ENCODE measurements at regions not wholly inside any gene's neighbourhood (a gene's known extent, or its start where the extent isn't known, plus 50 kb on each side); places are given as distances from the start of the nearest gene placed in this dataset.

- 84% methylated on average over 1 of the region's 1 CpG for WGBS
- H3K4me1 ChIP-seq = no peaks in the 10 kb centered on the region
- no peaks in the 10 kb centered on the region for H3K36me3 ChIP-seq
- no peak for TF ChIP-seq POLR2AphosphoS5 (IDR thresholded peaks at IDR 0.05)
- no peak for TF ChIP-seq POLR2A (IDR thresholded peaks at IDR 0.05)
- TF ChIP-seq, protein P1, sequence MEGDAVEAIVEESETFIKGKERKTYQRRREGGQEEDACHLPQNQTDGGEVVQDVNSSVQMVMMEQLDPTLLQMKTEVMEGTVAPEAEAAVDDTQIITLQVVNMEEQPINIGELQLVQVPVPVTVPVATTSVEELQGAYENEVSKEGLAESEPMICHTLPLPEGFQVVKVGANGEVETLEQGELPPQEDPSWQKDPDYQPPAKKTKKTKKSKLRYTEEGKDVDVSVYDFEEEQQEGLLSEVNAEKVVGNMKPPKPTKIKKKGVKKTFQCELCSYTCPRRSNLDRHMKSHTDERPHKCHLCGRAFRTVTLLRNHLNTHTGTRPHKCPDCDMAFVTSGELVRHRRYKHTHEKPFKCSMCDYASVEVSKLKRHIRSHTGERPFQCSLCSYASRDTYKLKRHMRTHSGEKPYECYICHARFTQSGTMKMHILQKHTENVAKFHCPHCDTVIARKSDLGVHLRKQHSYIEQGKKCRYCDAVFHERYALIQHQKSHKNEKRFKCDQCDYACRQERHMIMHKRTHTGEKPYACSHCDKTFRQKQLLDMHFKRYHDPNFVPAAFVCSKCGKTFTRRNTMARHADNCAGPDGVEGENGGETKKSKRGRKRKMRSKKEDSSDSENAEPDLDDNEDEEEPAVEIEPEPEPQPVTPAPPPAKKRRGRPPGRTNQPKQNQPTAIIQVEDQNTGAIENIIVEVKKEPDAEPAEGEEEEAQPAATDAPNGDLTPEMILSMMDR (IDR thresholded peaks at IDR 0.05) = no peak
- no peak for TF ChIP-seq EP300 (IDR thresholded peaks at IDR 0.05)
- DNase-seq (ENCODE audit: low spot score in 2 of 2) = no peak
- no peaks in the 10 kb centered on the region for H3K27me3 ChIP-seq
- H3K27ac ChIP-seq = no peak overlapping the region
- H3K4me3 ChIP-seq = no peak overlapping the region
- no peaks in the 10 kb centered on the region for H3K9me3 ChIP-seq
Measured at GRCh38 chr5:173438951-173439350, 110.7 kb upstream of the STC2 start.

- no peak for DNase-seq (ENCODE audit: low spot score in 2 of 2)
- WGBS = 52% methylated on average over 15 of the region's 15 CpGs
- H3K36me3 ChIP-seq = no peaks in the 10 kb centered on the region
- no peaks in the 10 kb centered on the region for H3K4me1 ChIP-seq
- no peaks in the 10 kb centered on the region for H3K9me3 ChIP-seq
- no peak overlapping the region for H3K27ac ChIP-seq
- no peaks in the 10 kb centered on the region for H3K27me3 ChIP-seq
- no peak for TF ChIP-seq EP300 (IDR thresholded peaks at IDR 0.05)
- TF ChIP-seq POLR2A (IDR thresholded peaks at IDR 0.05) = no peak
- TF ChIP-seq, protein P1 (IDR thresholded peaks at IDR 0.05) = no peak
- TF ChIP-seq POLR2AphosphoS5 (IDR thresholded peaks at IDR 0.05) = no peak
- no peak overlapping the region for H3K4me3 ChIP-seq
Measured at GRCh38 chr5:173435447-173435846, 107.2 kb upstream of the STC2 start.

GRCh38 chr5:173434270-173434669, 106.1 kb upstream of the STC2 start:
- WGBS = 75% methylated on average over 5 of the region's 5 CpGs
- Histone ChIP-seq H3K4me3 (no peak overlapping the region), H3K27ac (no peak overlapping the region), H3K36me3 (no peaks in the 10 kb centered on the region), H3K4me1 (no peaks in the 10 kb centered on the region), H3K27me3 (no peaks in the 10 kb centered on the region), H3K9me3 (no peaks in the 10 kb centered on the region)
- TF ChIP-seq POLR2AphosphoS5 (IDR thresholded peaks at IDR 0.05) (no peak), POLR2A (IDR thresholded peaks at IDR 0.05) (no peak), EP300 (IDR thresholded peaks at IDR 0.05) (no peak)
- TF ChIP-seq, protein P1 (IDR thresholded peaks at IDR 0.05) = no peak
- DNase-seq (ENCODE audit: low spot score in 2 of 2) = no peak

GRCh38 chr5:173430394-173430793, 102.2 kb upstream of the STC2 start:
- Histone ChIP-seq H3K9me3 (no peaks in the 10 kb centered on the region), H3K27ac (no peak overlapping the region), H3K4me3 (no peak overlapping the region), H3K4me1 (no peaks in the 10 kb centered on the region), H3K27me3 (no peaks in the 10 kb centered on the region), H3K36me3 (no peaks in the 10 kb centered on the region)
- WGBS = 95% methylated on average over 2 of the region's 2 CpGs
- no peak for TF ChIP-seq POLR2AphosphoS5 (IDR thresholded peaks at IDR 0.05)
- TF ChIP-seq, protein P1 (IDR thresholded peaks at IDR 0.05) = no peak
- no peak for DNase-seq (ENCODE audit: low spot score in 2 of 2)

DNA sequence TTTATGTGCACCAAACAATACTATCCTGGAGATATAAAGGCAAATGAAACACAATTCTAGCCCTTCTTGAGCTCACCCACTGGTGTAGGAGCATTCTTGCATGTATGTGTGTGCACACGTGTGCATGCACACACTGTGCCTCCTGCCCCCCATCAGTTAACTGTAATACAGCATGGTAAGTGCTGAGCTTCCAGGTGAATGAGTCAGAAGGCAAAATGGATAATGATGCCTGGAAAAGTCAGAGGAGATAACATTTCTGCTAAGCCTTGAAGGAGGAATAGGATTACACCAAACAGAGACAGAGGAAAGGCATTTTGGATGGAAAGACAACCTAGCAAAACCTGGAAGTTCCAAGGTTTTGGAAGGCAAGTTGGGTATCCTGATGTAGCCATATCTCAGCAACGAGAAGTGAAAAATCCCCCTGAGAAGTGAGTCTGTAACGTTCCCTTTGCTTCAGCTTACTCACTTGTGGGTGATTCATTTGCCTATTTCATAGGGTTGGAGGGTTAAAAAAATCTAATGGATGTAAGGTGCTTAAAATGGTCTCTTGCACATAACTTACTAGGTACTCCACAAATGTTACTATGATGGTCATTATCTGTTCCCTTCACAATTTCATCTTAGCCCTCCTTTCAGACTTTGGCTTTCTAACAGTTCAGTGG, 101.4 kb upstream of the STC2 start:
- 76% methylated on average over 3 of the region's 3 CpGs for WGBS

More for the DNA sequence above, 101.4 kb upstream of the STC2 start:
- no peak for DNase-seq (ENCODE audit: low spot score in 2 of 2)
- H3K27ac ChIP-seq = no peak overlapping the region
- H3K36me3 ChIP-seq = no peaks in the 10 kb centered on the region
- H3K27me3 ChIP-seq = no peaks in the 10 kb centered on the region
- no peaks in the 10 kb centered on the region for H3K4me1 ChIP-seq
- TF ChIP-seq, protein P1 (IDR thresholded peaks at IDR 0.05) = no peak
- TF ChIP-seq EP300 (IDR thresholded peaks at IDR 0.05) (no peak), POLR2AphosphoS5 (IDR thresholded peaks at IDR 0.05) (no peak), POLR2A (IDR thresholded peaks at IDR 0.05) (no peak)
- H3K9me3 ChIP-seq = no peaks in the 10 kb centered on the region
- no peak overlapping the region for H3K4me3 ChIP-seq
